ENCODE measurements at regions not wholly inside any gene's neighbourhood (a gene's known extent, or its start where the extent isn't known, plus 50 kb on each side); places are given as distances from the start of the nearest gene placed in this dataset.

DNA sequence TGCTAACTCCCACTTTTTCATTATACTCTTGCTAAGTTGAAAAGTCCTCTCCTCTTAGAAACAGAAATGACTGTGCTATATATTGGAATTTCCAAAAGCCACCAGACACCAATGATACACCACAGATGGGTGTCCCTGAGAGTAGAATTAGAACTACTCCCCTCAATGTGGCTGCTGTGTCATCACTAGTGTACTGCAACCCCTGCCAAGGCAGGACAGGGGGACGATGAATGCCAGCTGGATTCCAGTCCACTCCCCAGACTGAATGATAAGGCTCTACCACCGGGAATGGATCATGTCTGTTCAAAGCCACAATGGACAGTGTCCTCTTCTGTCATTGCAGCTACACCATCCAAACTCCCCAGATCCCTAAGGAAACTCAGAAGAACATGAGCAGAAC lies 69.7 kb upstream of the EDNRB start:
- no peak for DNase-seq

DNA sequence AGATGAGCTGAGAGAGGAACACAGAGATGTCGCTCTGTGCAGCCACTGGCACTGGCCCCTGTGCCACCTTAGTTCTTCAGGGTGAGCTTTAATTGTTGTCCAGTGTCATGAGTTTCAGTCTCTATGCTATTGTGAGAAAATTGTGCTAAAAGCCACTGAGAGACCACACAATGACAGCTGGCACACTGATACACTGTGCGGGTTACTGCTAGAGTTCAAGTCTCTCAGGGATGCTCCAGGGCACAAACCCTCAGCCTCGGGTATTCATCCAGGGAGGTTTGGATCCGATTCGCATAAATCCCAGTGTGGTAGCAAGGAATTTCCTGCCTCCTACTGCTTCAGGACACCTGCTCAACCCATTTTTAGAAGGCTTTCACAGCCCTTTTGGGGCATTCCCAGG lies 68.1 kb upstream of the EDNRB start:
- no peak for DNase-seq

DNA sequence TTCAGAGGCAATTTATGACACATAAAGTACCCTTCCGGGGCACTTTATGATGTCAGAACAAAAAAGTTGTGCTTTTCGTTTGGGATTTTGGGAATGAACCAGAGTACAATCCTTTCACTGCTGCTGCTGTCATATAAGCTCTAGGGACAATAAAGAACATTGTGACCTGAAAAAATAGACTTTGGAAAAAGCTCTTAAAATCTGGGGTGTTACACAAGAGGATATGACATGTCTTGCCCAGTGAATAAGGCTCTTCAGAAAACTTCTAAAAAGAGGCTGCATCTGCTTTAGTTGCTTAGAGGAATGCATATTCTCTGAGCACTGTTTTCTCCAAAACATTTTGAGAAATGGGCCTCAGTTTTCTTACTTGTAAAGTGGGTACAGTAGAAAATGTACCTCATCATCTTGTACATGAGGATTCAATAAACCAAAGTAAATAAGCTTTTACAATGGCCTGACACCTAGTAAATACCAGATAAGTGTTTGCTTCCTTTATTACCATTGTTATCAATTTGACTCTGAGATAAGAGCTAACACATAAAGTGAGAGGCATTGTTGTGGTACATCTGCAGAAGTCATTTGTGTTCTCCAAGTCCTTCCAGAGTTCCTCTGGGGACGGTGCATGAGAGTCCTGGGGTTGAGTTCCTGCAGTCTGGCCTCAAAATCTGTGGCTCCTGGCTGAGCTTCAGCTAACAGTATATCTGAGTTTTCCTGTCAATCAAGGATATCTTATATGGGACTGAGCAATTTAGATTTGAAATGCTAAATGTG lies 67.4 kb upstream of the EDNRB start:
- no peak for DNase-seq

- DNase-seq, result no peak
Observed at GRCh38 chr13:77981281-77981881, 62.8 kb upstream of the EDNRB start.

DNA sequence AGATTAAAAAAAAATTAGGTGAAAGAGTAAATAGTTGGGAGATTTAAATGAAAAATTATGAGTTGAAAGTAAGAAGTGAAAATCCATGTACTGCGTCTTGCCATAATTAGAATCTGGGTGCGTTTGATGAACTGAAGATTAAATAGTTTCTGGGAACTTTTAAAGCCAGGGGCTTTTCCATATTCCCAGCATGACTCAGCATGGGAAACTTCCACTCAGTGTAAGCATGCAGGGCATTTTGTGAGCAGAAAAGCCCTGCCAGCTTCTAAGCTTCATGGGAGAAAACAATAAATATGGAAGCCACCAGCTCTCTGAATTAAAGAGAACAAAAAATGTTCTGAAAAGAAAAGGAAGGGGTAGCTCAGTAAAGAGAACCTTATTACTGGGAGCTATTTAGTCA lies 62.0 kb upstream of the EDNRB start:
- no peak for DNase-seq

DNA sequence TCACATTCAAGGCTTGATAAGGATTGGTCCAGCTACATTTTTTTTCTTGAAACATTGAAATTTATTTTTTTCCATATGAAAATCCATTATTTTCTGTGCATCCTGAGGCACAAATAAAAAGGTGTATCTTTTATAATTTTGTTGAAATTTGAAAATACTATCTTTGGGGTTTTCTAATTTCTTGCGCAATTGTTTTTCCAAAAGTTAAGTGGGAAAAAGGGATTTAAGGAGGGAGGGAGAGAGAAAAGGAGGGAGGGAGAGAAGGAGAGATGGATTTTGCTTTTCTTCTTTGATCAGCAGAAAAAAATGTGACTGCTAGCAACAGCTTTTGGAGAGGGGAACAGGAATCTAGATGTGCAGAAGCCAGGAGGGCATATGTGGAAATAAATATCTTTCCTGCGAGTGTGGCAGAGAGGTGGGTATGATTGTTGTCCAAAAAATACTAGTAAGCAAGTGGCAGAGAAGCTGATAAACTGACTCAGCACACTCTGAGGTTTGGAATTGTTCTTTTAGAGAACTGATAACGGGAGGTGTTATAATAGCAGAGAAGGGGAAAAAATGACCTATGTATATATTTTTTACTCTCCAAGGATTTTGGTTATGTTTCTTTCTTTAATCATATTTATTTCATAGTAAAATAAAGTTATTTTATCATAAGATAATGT lies 61.2 kb upstream of the EDNRB start:
- DNase-seq, result no peak

DNA sequence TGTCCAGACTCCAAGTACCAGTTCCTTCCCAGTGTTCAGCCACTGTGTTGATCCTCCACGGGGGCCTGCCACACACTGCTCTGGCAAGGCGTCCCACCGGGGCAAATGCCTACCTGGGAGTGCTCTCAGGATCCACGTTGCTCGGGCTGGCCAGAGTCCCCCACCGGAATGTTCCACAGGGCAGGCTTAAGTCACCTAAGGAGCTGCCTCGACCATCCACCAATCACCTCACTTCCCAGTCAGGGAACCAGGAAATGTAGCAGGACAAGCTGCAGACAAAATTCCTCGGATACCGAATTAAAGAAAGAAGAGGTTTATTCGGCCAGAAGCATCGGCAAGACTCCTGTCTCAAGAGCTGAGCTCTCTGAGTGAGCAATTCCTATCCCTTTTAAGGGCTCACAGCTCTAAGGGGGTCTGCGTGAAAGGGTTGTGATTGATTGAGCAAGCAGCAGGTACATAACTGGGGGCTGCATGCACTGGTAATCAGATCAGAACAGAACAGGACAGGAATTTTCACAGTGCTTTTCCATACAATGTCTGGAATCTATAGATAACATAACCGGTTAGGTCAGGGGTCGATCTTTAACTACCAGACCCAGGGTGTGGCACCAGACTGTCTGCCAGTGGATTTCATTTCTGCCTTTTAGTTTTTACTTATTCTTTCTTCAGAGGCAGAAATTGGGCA lies 56.9 kb upstream of the EDNRB start:
- no peak for DNase-seq

- no peak for DNase-seq
Observed at GRCh38 chr13:77969299-77969698, 50.7 kb upstream of the EDNRB start.

All from NCI-H82 (cell line).